Upper lobe of left lung (tissue), 6 donors: ENCODE measurements at regions not wholly inside any gene's neighbourhood (a gene's known extent, or its start where the extent isn't known, plus 50 kb on each side); places are given as distances from the start of the nearest gene placed in this dataset.

Experiments used
- ATAC-seq, 2 donors: fragments of 200-7000 bp; cut with Tn5 transposase; one replicate each; pipeline ENCODE4 v1.9.1; 2022; ENCODE audit warnings: mild to moderate bottlenecking in 2 of 2, moderate library complexity in 2 of 2; ENCODE audit not compliant: low FRiP score in 2 of 2
- DNase-seq, 2 donors: peaks; one replicate each; pipeline ENCODE4 v3.0.0-alpha.2; 2019 to 2020
- H3K27ac ChIP-seq, 4 donors: fragments of 200-600 bp; sonication (generic); one replicate each; pipeline ENCODE4 v1.5.1; 2016 to 2019
- H3K27me3 ChIP-seq, 4 donors: fragments of 200-600 bp; sonication (generic); one replicate each; pipeline ENCODE4 v1.5.1; 2017 to 2019
- H3K36me3 ChIP-seq, 4 donors: fragments of 200-600 bp; sonication (generic); one replicate each; pipeline ENCODE4 v1.5.1; 2016 to 2019
- H3K4me1 ChIP-seq, 4 donors: fragments of 200-600 bp; sonication (generic); one replicate each; pipeline ENCODE4 v1.5.1; 2018 to 2019
- H3K4me3 ChIP-seq, 4 donors: fragments of 200-600 bp; sonication (generic); one replicate each; pipeline ENCODE4 v1.5.1; 2017 to 2019; ENCODE audit warnings: mild to moderate bottlenecking in 2 of 4, moderate library complexity in 1 of 4
- H3K9me3 ChIP-seq, 4 donors: fragments of 200-600 bp; sonication (generic); one replicate each; pipeline ENCODE4 v1.5.1; 2018 to 2019
- CTCF ChIP-seq, 6 experiments: fragments of 450-650 bp in 4 of 6; fragments of 200-600 bp in 2 of 6; sonication (generic) in 2 of 6; IDR thresholded peaks; one replicate each; pipeline ENCODE4 v1.5.1; 2016 to 2019; ENCODE audit warnings: antibody characterized with exemption in 6 of 6
- EP300 ChIP-seq, 4 donors: sonication (generic); formaldehyde crosslinking; IDR thresholded peaks; one replicate each; pipeline ENCODE4 v1.5.1; 2017; ENCODE audit warnings: antibody characterized with exemption in 4 of 4, control low read depth in 2 of 4
- POLR2A ChIP-seq, 4 donors: fragments of 450-650 bp; IDR thresholded peaks; one replicate each; pipeline ENCODE4 v1.5.1; 2016 to 2017; ENCODE audit warnings: antibody characterized with exemption in 4 of 4, mild to moderate bottlenecking in 2 of 4
- POLR2AphosphoS5 ChIP-seq, 2 donors: sonication (generic); formaldehyde crosslinking; IDR thresholded peaks; one replicate each; pipeline ENCODE4 v1.5.1; 2017; ENCODE audit warnings: antibody characterized with exemption in 2 of 2
- WGBS, 2 donors: methylation state at CpG; one replicate each; pipeline ENCODE4 v1.1.5; 2017 to 2018; 5-methylcytosine and 5-hydroxymethylcytosine counted together
- donor health status: DM: no; HTN: no; CAD: no; lungs with moderate emphysema.
- donor health status: DM: no; HTN: yes; CAD: no; lungs with severe emphysema.

- no peak for ATAC-seq
- no peaks in the 10 kb centered on the region for H3K36me3 ChIP-seq
- no peaks in the 10 kb centered on the region for H3K27me3 ChIP-seq
- 53 to 55% methylated on average over 2 of the region's 2 CpGs for WGBS, 2 donors
- H3K4me3 ChIP-seq = no peak overlapping the region
- DNase-seq = no peak
- TF ChIP-seq CTCF (IDR thresholded peaks at IDR 0.05) (no peak), POLR2A (IDR thresholded peaks at IDR 0.05) (no peak), EP300 (IDR thresholded peaks at IDR 0.05) (no peak), POLR2AphosphoS5 (IDR thresholded peaks at IDR 0.05) (no peak)
- H3K9me3 ChIP-seq = peaks cover 0 to 7% (median 0%) of the 10 kb centered on the region in 4 donors
- H3K4me1 ChIP-seq = no peaks in the 10 kb centered on the region
- H3K27ac ChIP-seq = no peak overlapping the region
Observed at GRCh38 chr2:4840791-4841190, 851.4 kb upstream of the SOX11 start.

- H3K36me3 ChIP-seq = no peaks in the 10 kb centered on the region
- H3K9me3 ChIP-seq = peaks cover 0 to 7% (median 0%) of the 10 kb centered on the region in 4 donors
- H3K4me1 ChIP-seq = no peaks in the 10 kb centered on the region
- no peaks in the 10 kb centered on the region for H3K27me3 ChIP-seq
- no peak for DNase-seq
- H3K27ac ChIP-seq = no peak overlapping the region
- no peak overlapping the region for H3K4me3 ChIP-seq
- no peak for TF ChIP-seq CTCF (IDR thresholded peaks at IDR 0.05)
- no peak for TF ChIP-seq POLR2AphosphoS5 (IDR thresholded peaks at IDR 0.05)
- TF ChIP-seq EP300 (IDR thresholded peaks at IDR 0.05) = no peak
- TF ChIP-seq POLR2A (IDR thresholded peaks at IDR 0.05) = no peak
- no peak for ATAC-seq
- WGBS, 2 donors = 53 to 57% methylated on average over 5 to 6 of the region's 6 CpGs
Observed at GRCh38 chr2:4844881-4845280, 847.3 kb upstream of the SOX11 start.

- no peaks in the 10 kb centered on the region for H3K36me3 ChIP-seq
- ATAC-seq = no peak
- 78 to 79% methylated on average over 3 of the region's 3 CpGs for WGBS, 2 donors
Observed at GRCh38 chr2:4862031-4862430, 830.2 kb upstream of the SOX11 start.

GRCh38 chr2:4866198-4866597 lies 826.0 kb upstream of the SOX11 start:
- no peaks in the 10 kb centered on the region for H3K9me3 ChIP-seq
- DNase-seq = no peak
- no peak overlapping the region for H3K27ac ChIP-seq
- H3K27me3 ChIP-seq = no peaks in the 10 kb centered on the region
- H3K36me3 ChIP-seq = no peaks in the 10 kb centered on the region
- no peak overlapping the region for H3K4me3 ChIP-seq
- TF ChIP-seq EP300 (IDR thresholded peaks at IDR 0.05) = no peak
- TF ChIP-seq CTCF (IDR thresholded peaks at IDR 0.05) = no peak
- TF ChIP-seq POLR2A (IDR thresholded peaks at IDR 0.05) = no peak
- no peak for TF ChIP-seq POLR2AphosphoS5 (IDR thresholded peaks at IDR 0.05)
- no peaks in the 10 kb centered on the region for H3K4me1 ChIP-seq
- no peak for ATAC-seq
- 85 to 92% methylated on average over 4 of the region's 4 CpGs for WGBS, 2 donors

More at GRCh38 chr2:4862031-4862430, 830.2 kb upstream of the SOX11 start:
- Histone ChIP-seq H3K27ac (no peak overlapping the region), H3K4me3 (no peak overlapping the region), H3K4me1 (no peaks in the 10 kb centered on the region), H3K9me3 (no peaks in the 10 kb centered on the region), H3K27me3 (no peaks in the 10 kb centered on the region)
- no peak for DNase-seq
- TF ChIP-seq CTCF (IDR thresholded peaks at IDR 0.05) (no peak), POLR2A (IDR thresholded peaks at IDR 0.05) (no peak), EP300 (IDR thresholded peaks at IDR 0.05) (no peak), POLR2AphosphoS5 (IDR thresholded peaks at IDR 0.05) (no peak)

GRCh38 chr2:4868466-4868865 lies 823.7 kb upstream of the SOX11 start:
- H3K9me3 ChIP-seq = no peaks in the 10 kb centered on the region
- no peaks in the 10 kb centered on the region for H3K27me3 ChIP-seq
- no peak for ATAC-seq
- no peaks in the 10 kb centered on the region for H3K36me3 ChIP-seq
- no peaks in the 10 kb centered on the region for H3K4me1 ChIP-seq
- no peak overlapping the region for H3K4me3 ChIP-seq
- no peak overlapping the region for H3K27ac ChIP-seq
- TF ChIP-seq EP300 (IDR thresholded peaks at IDR 0.05) = no peak
- DNase-seq = no peak
- 74 to 77% methylated on average over 1 of the region's 1 CpG for WGBS, 2 donors
